ENCODE measurements at regions not wholly inside any gene's neighbourhood (a gene's known extent, or its start where the extent isn't known, plus 50 kb on each side); places are given as distances from the start of the nearest gene placed in this dataset.

GRCh38 chr21:25191141-25191540 lies 416.1 kb downstream of the MRPL39 start:
- no peak for TF ChIP-seq MXI1 (conservative IDR thresholded peaks at IDR 0.05; ENCODE audit: poor library complexity, severe bottlenecking)
- TF ChIP-seq CTCF (IDR thresholded peaks at IDR 0.05; ENCODE audit: poor library complexity, severe bottlenecking) = no peak
- no peak for TF ChIP-seq EP300 (conservative IDR thresholded peaks at IDR 0.05; ENCODE audit: poor library complexity, severe bottlenecking)
- no peak for TF ChIP-seq EZH2 (IDR thresholded peaks at IDR 0.05; ENCODE audit: borderline replicate concordance, insufficient read depth, low read length, poor library complexity, severe bottlenecking)
- TF ChIP-seq POLR2AphosphoS5 (IDR thresholded peaks at IDR 0.05) = no peak
- no peak for TF ChIP-seq REST (IDR thresholded peaks at IDR 0.05; ENCODE audit: borderline replicate concordance)
- TF ChIP-seq RAD21 (conservative IDR thresholded peaks at IDR 0.05) = no peak
- no peak for TF ChIP-seq TAF1 (IDR thresholded peaks at IDR 0.05; ENCODE audit: low read depth)

Data from neural cell (in vitro differentiated cells).